ENCODE measurements at regions not wholly inside any gene's neighbourhood (a gene's known extent, or its start where the extent isn't known, plus 50 kb on each side); places are given as distances from the start of the nearest gene placed in this dataset.

- Histone ChIP-seq H3K27ac (ENCODE audit: low read length in 2 of 2) (no peak overlapping the region), H3K36me3 (replicated peaks in 1 of 2; ENCODE audit: control extremely low read depth in 1 of 2, control insufficient read depth in 1 of 2, extremely low read depth in 1 of 2, insufficient read depth in 2 of 2, low read length in 1 of 2) (no peaks in the 10 kb centered on the region), H3K4me2 (replicated peaks; ENCODE audit: low read depth, low read length, poor library complexity, severe bottlenecking) (no peak overlapping the region), H3K27me3 (replicated peaks in 1 of 4; ENCODE audit: control extremely low read depth in 1 of 4, control insufficient read depth in 3 of 4, insufficient read depth in 4 of 4, low read length in 3 of 4) (peaks cover 0 to 14% (median 3%) of the 10 kb centered on the region in 4 experiments), H2AFZ (ENCODE audit: insufficient read depth, low read depth, low read length, poor library complexity, severe bottlenecking) (no peak overlapping the region), H3K4me1 (ENCODE audit: control insufficient read depth in 2 of 2, insufficient read depth in 2 of 2, low read length in 2 of 2) (no peaks in the 10 kb centered on the region), H3K9ac (ENCODE audit: low read length) (no peak overlapping the region), H3K79me2 (ENCODE audit: control insufficient read depth, insufficient read depth, low read length) (no peaks in the 10 kb centered on the region), H3K9me3 (ENCODE audit: control extremely low read depth in 1 of 3, control insufficient read depth in 2 of 3, insufficient read depth in 1 of 3, low read length in 2 of 3) (no peaks in the 10 kb centered on the region), H4K20me1 (ENCODE audit: control insufficient read depth, insufficient read depth, low read length, poor library complexity, severe bottlenecking) (no peaks in the 10 kb centered on the region), H3K4me3 (ENCODE audit: control extremely low read depth in 1 of 5, extremely low read depth in 1 of 5, insufficient read depth in 1 of 5, low read depth in 2 of 5, low read length in 4 of 5) (no peak overlapping the region)
- intact Hi-C loops (cut with micrococcal nuclease), result no loop called here
- DNase-seq, result no peak
- TF ChIP-seq CTCF (IDR thresholded peaks at IDR 0.05) (no peak), EZH2 (IDR thresholded peaks at IDR 0.05; ENCODE audit: borderline replicate concordance, insufficient read depth, low read depth, low read length, poor library complexity, severe bottlenecking) (no peak)
- POLR2A ChIA-PET, result no interaction called here
- Mint-ChIP-seq H3K27me3 (peaks cover 3% of the 10 kb centered on the region), H3K4me1 (no peaks in the 10 kb centered on the region), H3K4me3 (no peak overlapping the region), H3K9me3 (ENCODE audit: insufficient read depth) (no peaks in the 10 kb centered on the region), H3K27ac (no peak overlapping the region)
- no CpG with 5 or more reads among the region's 1 CpG for WGBS (ENCODE audit: insufficient coverage)
- CTCF ChIA-PET, result no interaction called here
- ATAC-seq (ENCODE audit: low read depth), result no peak
Measured at GRCh38 chr6:6453186-6453585, 132.7 kb upstream of the F13A1 start.

DNA sequence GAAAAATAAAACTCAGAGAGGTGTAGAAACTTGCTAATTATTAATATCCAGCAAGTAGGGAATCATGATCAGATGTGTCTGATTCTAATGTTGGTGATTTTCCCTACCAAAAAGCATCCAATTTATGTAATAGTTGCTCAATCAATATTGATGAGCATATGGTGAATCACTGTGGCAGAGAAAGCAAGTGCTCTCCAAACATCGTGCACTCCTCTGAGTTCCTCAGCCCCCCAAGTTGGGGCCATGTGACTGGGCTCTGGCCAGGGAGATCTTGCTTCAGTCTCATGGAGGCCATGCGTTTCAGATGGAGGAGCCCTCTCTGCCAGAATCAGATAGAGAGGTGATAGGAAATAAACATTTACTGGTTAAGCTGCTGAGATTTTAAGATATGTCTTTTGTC, 133.2 kb upstream of the LY86 start:
- intact Hi-C loops (cut with micrococcal nuclease), result no loop called here
- H3K4me2 ChIP-seq (replicated peaks; ENCODE audit: low read depth, low read length, poor library complexity, severe bottlenecking), result no peak overlapping the region
- Mint-ChIP-seq H3K27me3 (peaks cover 6% of the 10 kb centered on the region), H3K27ac (no peak overlapping the region), H3K4me3 (no peak overlapping the region), H3K4me1 (no peaks in the 10 kb centered on the region), H3K9me3 (ENCODE audit: insufficient read depth) (peaks cover 4% of the 10 kb centered on the region)
- H2AFZ ChIP-seq (ENCODE audit: insufficient read depth, low read depth, low read length, poor library complexity, severe bottlenecking), result no peak overlapping the region
- H3K36me3 ChIP-seq (replicated peaks in 1 of 2; ENCODE audit: control extremely low read depth in 1 of 2, control insufficient read depth in 1 of 2, extremely low read depth in 1 of 2, insufficient read depth in 2 of 2, low read length in 1 of 2), result no peaks in the 10 kb centered on the region
- no peaks in the 10 kb centered on the region for H3K4me1 ChIP-seq (ENCODE audit: control insufficient read depth in 2 of 2, insufficient read depth in 2 of 2, low read length in 2 of 2)
- no peak for TF ChIP-seq EZH2 (IDR thresholded peaks at IDR 0.05; ENCODE audit: borderline replicate concordance, insufficient read depth, low read depth, low read length, poor library complexity, severe bottlenecking)
- no peak for TF ChIP-seq CTCF (IDR thresholded peaks at IDR 0.05)
- ChIA-PET CTCF (no interaction called here), POLR2A (no interaction called here)
- H3K4me3 ChIP-seq (ENCODE audit: control extremely low read depth in 1 of 5, extremely low read depth in 1 of 5, insufficient read depth in 1 of 5, low read depth in 2 of 5, low read length in 4 of 5), result no peak overlapping the region
- DNase-seq, result no peak
- no peaks in the 10 kb centered on the region for H3K9me3 ChIP-seq (ENCODE audit: control extremely low read depth in 1 of 3, control insufficient read depth in 2 of 3, insufficient read depth in 1 of 3, low read length in 2 of 3)
- peaks cover 0 to 14% (median 3%) of the 10 kb centered on the region in 4 experiments for H3K27me3 ChIP-seq (replicated peaks in 1 of 4; ENCODE audit: control extremely low read depth in 1 of 4, control insufficient read depth in 3 of 4, insufficient read depth in 4 of 4, low read length in 3 of 4)
- H3K27ac ChIP-seq (ENCODE audit: low read length in 2 of 2), result no peak overlapping the region
- H4K20me1 ChIP-seq (ENCODE audit: control insufficient read depth, insufficient read depth, low read length, poor library complexity, severe bottlenecking), result no peaks in the 10 kb centered on the region
- H3K9ac ChIP-seq (ENCODE audit: low read length), result no peak overlapping the region
- 100% methylated on average over 1 of the region's 2 CpGs for WGBS (ENCODE audit: insufficient coverage)
- ATAC-seq (ENCODE audit: low read depth), result no peak
- no peaks in the 10 kb centered on the region for H3K79me2 ChIP-seq (ENCODE audit: control insufficient read depth, insufficient read depth, low read length)
